ENCODE measurements at regions not wholly inside any gene's neighbourhood (a gene's known extent, or its start where the extent isn't known, plus 50 kb on each side); places are given as distances from the start of the nearest gene placed in this dataset.

DNA sequence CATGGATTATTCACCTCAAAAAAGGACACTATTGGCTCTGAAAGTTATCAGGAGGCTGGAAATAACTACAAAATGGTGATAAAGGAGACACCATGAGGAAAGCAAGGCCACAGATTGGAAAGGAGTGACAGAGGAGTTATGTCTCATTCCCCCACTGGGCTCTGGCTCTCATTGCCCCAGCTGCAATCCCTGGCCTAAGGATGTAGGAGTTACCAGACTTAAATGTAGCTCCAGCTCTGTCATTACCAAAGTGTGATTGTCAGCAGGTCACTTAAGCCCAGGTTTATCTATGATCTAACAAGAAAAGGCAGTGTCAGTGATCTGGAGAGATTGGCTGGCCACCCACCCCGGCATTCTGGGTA is 1228.2 kb upstream of the DDX18 start:
- TF ChIP-seq CTCF (IDR thresholded peaks at IDR 0.05; ENCODE audit: insufficient read depth, low read depth, low read length): no peak
- no peak overlapping the region for H3K4me3 ChIP-seq (ENCODE audit: low read depth, low read length)
- DNase-seq (ENCODE audit: low read depth): no peak

Measured in fibroblast of villous mesenchyme (primary cell).